A673 (cell line): ENCODE measurements at regions not wholly inside any gene's neighbourhood (a gene's known extent, or its start where the extent isn't known, plus 50 kb on each side); places are given as distances from the start of the nearest gene placed in this dataset.

Source experiments
- BruUV-seq: library from RNA; stranded (reverse); fragments of 400-500 nt; replicated peaks from 2 replicates; lab custom pipeline; 2021; lab: Mats Ljungman, UMichigan
- CTCF ChIA-PET: fragments of 300-600 bp; sonication (Branson Sonifier 250); formaldehyde crosslinking; loops from one replicate; lab custom pipeline; 2022; ENCODE audit warnings: antibody characterized with exemption; lab: Charles Lee
- POLR2A ChIA-PET: fragments of 300-600 bp; sonication (Branson Sonifier 250); formaldehyde crosslinking; loops from one replicate; lab custom pipeline; 2022; ENCODE audit warnings: antibody characterized with exemption; ENCODE audit not compliant: low non-redundant PET; lab: Charles Lee
- DNase-seq: peaks from one replicate; pipeline ENCODE4 v3.0.0-alpha.2; 2015; ENCODE audit warnings: low spot score
- H3K27ac ChIP-seq: fragments of 200-600 bp; sonication (generic); 2 replicates; pipeline ENCODE4 v1.5.1; 2016; ENCODE audit warnings: mixed run types, low read depth, mild to moderate bottlenecking, mixed read lengths, antibody characterized with exemption, low read length; ENCODE audit not compliant: poor library complexity, severe bottlenecking
- H3K27me3 ChIP-seq: fragments of 200-600 bp; sonication (generic); replicated peaks from 2 replicates; pipeline ENCODE4 v1.6.1; 2017; ENCODE audit warnings: mixed run types, low read depth, mild to moderate bottlenecking, mixed read lengths, antibody characterized with exemption, low read length; ENCODE audit not compliant: insufficient read depth, poor library complexity
- H3K36me3 ChIP-seq: fragments of 200-600 bp; sonication (generic); 2 replicates; pipeline ENCODE4 v1.6.1; 2016; ENCODE audit warnings: mixed run types, mild to moderate bottlenecking, mixed read lengths, antibody characterized with exemption, low read length; ENCODE audit not compliant: insufficient read depth, poor library complexity, severe bottlenecking
- H3K4me1 ChIP-seq: fragments of 200-600 bp; sonication (generic); 2 replicates; pipeline ENCODE4 v1.6.1; 2017; ENCODE audit warnings: mixed run types, mild to moderate bottlenecking, mixed read lengths, antibody characterized with exemption, low read length; ENCODE audit not compliant: insufficient read depth, poor library complexity, severe bottlenecking
- H3K4me3 ChIP-seq: fragments of 200-600 bp; sonication (generic); 2 replicates; pipeline ENCODE4 v1.5.1; 2016; ENCODE audit warnings: low read depth, mixed run types, mild to moderate bottlenecking, mixed read lengths, low read length; ENCODE audit not compliant: poor library complexity, severe bottlenecking
- H3K9me3 ChIP-seq: fragments of 200-600 bp; sonication (generic); 2 replicates; pipeline ENCODE4 v1.6.1; 2016; ENCODE audit warnings: mixed run types, low read depth, mild to moderate bottlenecking, mixed read lengths, antibody characterized with exemption, low read length; ENCODE audit not compliant: poor library complexity, severe bottlenecking
- CTCF ChIP-seq: fragments of 300-800, 200-600 bp; sonication (generic); conservative IDR thresholded peaks from 2 replicates; pipeline ENCODE4 v1.5.1; 2017; ENCODE audit warnings: low read depth, mild to moderate bottlenecking, antibody characterized with exemption, low read length, moderate library complexity, mixed read lengths
- EZH2 ChIP-seq: fragments of 200-600 bp; sonication (generic); IDR thresholded peaks from 2 replicates; pipeline ENCODE4 v1.6.1; 2017; ENCODE audit warnings: borderline replicate concordance, low read depth, mild to moderate bottlenecking, mixed read lengths, antibody characterized with exemption, low read length; ENCODE audit not compliant: poor library complexity, severe bottlenecking
- intact Hi-C: fragments of 100-400 bp; cut with micrococcal nuclease; formaldehyde crosslinking; loops from one replicate; pipeline ENCODE4 v1.10.0; 2022; ENCODE audit not compliant: unreplicated experiment

DNA sequence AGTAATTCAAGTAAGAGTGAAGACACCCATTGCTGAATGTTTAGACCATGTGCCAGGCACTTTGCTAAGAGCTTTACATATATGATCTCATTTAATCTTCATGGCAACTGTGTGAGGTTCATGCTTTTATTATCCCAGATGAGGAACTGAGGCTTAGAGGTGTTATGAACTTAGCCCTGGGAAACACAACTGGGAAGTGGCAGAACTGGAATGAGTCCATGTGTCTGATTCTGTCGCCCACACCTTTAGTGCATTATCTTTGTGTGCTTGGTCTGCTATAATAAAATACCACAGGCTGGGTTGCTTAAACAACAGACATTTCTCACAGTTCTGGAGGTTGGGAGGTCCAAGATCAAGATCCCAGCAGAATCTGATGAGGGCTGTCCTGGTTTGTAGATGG is 108.7 kb upstream of the PLET1 start:
- CTCF ChIA-PET, result no interaction called here
- intact Hi-C loops, result no loop called here
- BruUV-seq, result no TSS peak
- no peak overlapping the region for H3K4me3 ChIP-seq
- H3K27me3 ChIP-seq, result no peaks in the 10 kb centered on the region
- no peaks in the 10 kb centered on the region for H3K9me3 ChIP-seq
- no peaks in the 10 kb centered on the region for H3K4me1 ChIP-seq
- no peaks in the 10 kb centered on the region for H3K36me3 ChIP-seq
- TF ChIP-seq CTCF (no peak), EZH2 (no peak)
- H3K27ac ChIP-seq, result no peak overlapping the region
- DNase-seq, result no peak
- POLR2A ChIA-PET, result no interaction called here

DNA sequence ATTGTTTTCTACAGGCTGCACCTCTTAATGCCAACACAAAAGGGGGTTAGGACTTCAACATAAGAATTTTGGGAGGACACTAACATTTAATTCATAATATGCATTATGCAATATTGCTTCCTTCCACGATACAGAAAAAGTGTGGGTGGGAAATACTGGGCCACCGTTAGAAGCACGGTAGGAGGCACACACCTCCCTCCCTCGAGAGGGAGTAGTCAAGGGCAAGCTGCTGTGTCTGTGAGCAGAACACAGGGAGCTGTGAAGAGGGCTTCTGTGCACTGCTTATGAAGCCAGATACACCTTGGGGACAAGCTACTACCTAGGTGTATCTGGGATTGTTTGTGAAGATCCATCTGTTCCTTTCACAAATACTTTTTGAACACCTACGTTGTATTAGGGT is 109.3 kb upstream of the PLET1 start:
- Histone ChIP-seq H3K27ac (no peak overlapping the region), H3K4me3 (no peak overlapping the region), H3K4me1 (no peaks in the 10 kb centered on the region), H3K9me3 (no peaks in the 10 kb centered on the region), H3K36me3 (no peaks in the 10 kb centered on the region), H3K27me3 (no peaks in the 10 kb centered on the region)
- CTCF ChIA-PET, result no interaction called here
- POLR2A ChIA-PET, result no interaction called here
- no peak for DNase-seq
- BruUV-seq, result no TSS peak
- intact Hi-C loops, result no loop called here
- TF ChIP-seq EZH2 (no peak), CTCF (no peak)

GRCh38 chr11:112374486-112375140 is 114.0 kb upstream of the PLET1 start:
- Histone ChIP-seq H3K4me3 (no peak overlapping the region), H3K4me1 (no peaks in the 10 kb centered on the region), H3K9me3 (no peaks in the 10 kb centered on the region), H3K27me3 (no peaks in the 10 kb centered on the region), H3K27ac (no peak overlapping the region), H3K36me3 (no peaks in the 10 kb centered on the region)
- ChIA-PET POLR2A (no interaction called here), CTCF (no interaction called here)
- DNase-seq, result no peak
- intact Hi-C loops, result no loop called here
- no TSS peak for BruUV-seq
- no peak for TF ChIP-seq EZH2
- no peak for TF ChIP-seq CTCF
